H1 (cell line): ENCODE measurements at regions not wholly inside any gene's neighbourhood (a gene's known extent, or its start where the extent isn't known, plus 50 kb on each side); places are given as distances from the start of the nearest gene placed in this dataset.

Experiments
- CTCF ChIA-PET: fragments of 300-600 bp; sonication (Branson Sonifier 250); formaldehyde crosslinking; loops from one replicate; lab custom pipeline; 2021; ENCODE audit not compliant: partially characterized antibody; lab: Charles Lee
- POLR2A ChIA-PET: fragments of 300-600 bp; sonication (Branson Sonifier 250); formaldehyde crosslinking; loops from one replicate; lab custom pipeline; 2021; ENCODE audit warnings: inconsistent platforms; ENCODE audit not compliant: partially characterized antibody; lab: Charles Lee
- DNase-seq, 2 experiments: peaks; one replicate each; pipeline versions ENCODE4 v3.0.0 to v3.0.0-alpha.2; 2010 to 2022; ENCODE audit warnings: low spot score in 2 of 2, low read depth in 1 of 2, mixed read lengths in 1 of 2
- FAIRE-seq: peaks from 2 replicates; lab custom pipeline; 2011; peaks lifted over from hg19 to GRCh38; lab: Jason Lieb, UNC
- H2AFZ ChIP-seq: 2 replicates; pipeline ENCODE4 v1.8.1; 2012; ENCODE audit warnings: low read length, inconsistent platforms
- H2AK5ac ChIP-seq: 2 replicates; pipeline ENCODE4 v1.6.1; 2013; ENCODE audit warnings: low read depth, low read length
- H2BK120ac ChIP-seq: replicated peaks from 2 replicates; pipeline ENCODE3; 2013; ENCODE audit warnings: low read depth, low read length, inconsistent platforms
- H2BK12ac ChIP-seq: 2 replicates; pipeline ENCODE4 v1.6.1; 2013; ENCODE audit warnings: low read depth, low read length
- H2BK15ac ChIP-seq: 2 replicates; pipeline ENCODE4 v1.6.1; 2013; ENCODE audit warnings: low read length
- H2BK20ac ChIP-seq: 2 replicates; pipeline ENCODE4 v1.6.1; 2013; ENCODE audit warnings: low read length
- H2BK5ac ChIP-seq: 2 replicates; pipeline ENCODE4 v1.6.1; 2013; ENCODE audit warnings: low read depth, low read length
- H3K14ac ChIP-seq: 2 replicates; pipeline ENCODE4 v1.6.1; 2013; ENCODE audit warnings: inconsistent platforms; ENCODE audit not compliant: insufficient read length
- H3K18ac ChIP-seq: 2 replicates; pipeline ENCODE4 v1.6.1; 2013; ENCODE audit warnings: low read length; ENCODE audit errors: extremely low read depth
- H3K23ac ChIP-seq: 2 replicates; pipeline ENCODE4 v1.6.1; 2013; ENCODE audit warnings: inconsistent platforms; ENCODE audit not compliant: insufficient read length
- H3K23me2 ChIP-seq: 2 replicates; pipeline ENCODE4 v1.6.1; 2013; ENCODE audit warnings: low read depth, low read length
- H3K27ac ChIP-seq: 2 replicates; pipeline ENCODE4 v1.6.1; 2011; ENCODE audit warnings: low read depth, low read length, inconsistent platforms
- H3K27me3 ChIP-seq, 4 experiments: replicated peaks in 1 of 4; 1 replicate in 1 of 4; 2 replicates in 3 of 4; pipeline versions ENCODE4 v1.6.1 to v1.8.1; 2011 to 2013; ENCODE audit warnings: low read length in 3 of 4, mild to moderate bottlenecking in 3 of 4, inconsistent platforms in 2 of 4, mixed read lengths in 2 of 4, moderate library complexity in 1 of 4; ENCODE audit not compliant: control insufficient read depth in 3 of 4, insufficient read depth in 3 of 4; ENCODE audit errors: extremely low read depth in 1 of 4
- H3K36me3 ChIP-seq, 4 experiments: 2 replicates each; pipeline versions ENCODE4 v1.6.1 to v1.8.1; 2011 to 2013; ENCODE audit warnings: mild to moderate bottlenecking in 4 of 4, low read length in 3 of 4, moderate library complexity in 2 of 4, control low read depth in 1 of 4, inconsistent platforms in 1 of 4; ENCODE audit not compliant: insufficient read depth in 4 of 4, control insufficient read depth in 2 of 4
- H3K4ac ChIP-seq: replicated peaks from 2 replicates; pipeline ENCODE3; 2013; ENCODE audit warnings: low read length, low read depth, mixed read lengths, inconsistent platforms; ENCODE audit not compliant: insufficient read length
- H3K4me1 ChIP-seq, 4 experiments: replicated peaks in 1 of 4; 1 replicate in 1 of 4; 2 replicates in 3 of 4; pipeline versions ENCODE4 v1.6.1 to v1.8.1; 2011 to 2013; ENCODE audit warnings: low read length in 3 of 4, inconsistent platforms in 2 of 4, mixed read lengths in 1 of 4; ENCODE audit not compliant: insufficient read depth in 4 of 4, control insufficient read depth in 3 of 4
- H3K4me2 ChIP-seq, 2 experiments: 2 replicates each; pipeline versions ENCODE4 v1.6.1 to v1.8.1; 2011 to 2013; ENCODE audit warnings: low read depth in 2 of 2, low read length in 2 of 2, control low read depth in 1 of 2, inconsistent platforms in 1 of 2, mild to moderate bottlenecking in 1 of 2; ENCODE audit not compliant: insufficient read depth in 1 of 2
- H3K4me3 ChIP-seq, 4 experiments: fragments of 200-600, 300-600 bp in 1 of 4; sonication (generic), shearing (Covaris generic), sonication (Bioruptor Twin) in 1 of 4; 2 replicates each; pipeline versions ENCODE4 v1.5.1 to v1.8.1; 2011 to 2016; ENCODE audit warnings: low read length in 4 of 4, low read depth in 3 of 4, control low read depth in 2 of 4, inconsistent platforms in 2 of 4, mild to moderate bottlenecking in 2 of 4, mixed read lengths in 1 of 4, moderate library complexity in 1 of 4; ENCODE audit not compliant: insufficient read depth in 2 of 4; ENCODE audit errors: extremely low read depth in 1 of 4
- H3K56ac ChIP-seq: replicated peaks from 2 replicates; pipeline ENCODE3; 2013; ENCODE audit warnings: low read depth, mild to moderate bottlenecking, mixed read lengths, low read length, inconsistent platforms; ENCODE audit not compliant: insufficient read length
- H3K79me1 ChIP-seq: 2 replicates; pipeline ENCODE4 v1.6.1; 2013; ENCODE audit warnings: low read depth, low read length, control low read depth
- H3K79me2 ChIP-seq, 2 experiments: 2 replicates each; pipeline versions ENCODE4 v1.6.1 to v1.8.1; 2012 to 2013; ENCODE audit warnings: low read length in 2 of 2, mild to moderate bottlenecking in 2 of 2, inconsistent platforms in 1 of 2; ENCODE audit not compliant: insufficient read depth in 2 of 2, control insufficient read depth in 1 of 2
- H3K9ac ChIP-seq, 4 experiments: replicated peaks in 1 of 4; 1 replicate in 1 of 4; 2 replicates in 3 of 4; pipeline versions ENCODE4 v1.6.1 to v1.8.1; 2011 to 2013; ENCODE audit warnings: low read depth in 3 of 4, low read length in 3 of 4, control low read depth in 2 of 4, mild to moderate bottlenecking in 2 of 4, moderate library complexity in 2 of 4, inconsistent platforms in 1 of 4; ENCODE audit errors: extremely low read depth in 1 of 4
- H3K9me3 ChIP-seq, 2 experiments: 2 replicates each; pipeline versions ENCODE4 v1.6.1 to v1.8.1; 2012 to 2013; ENCODE audit warnings: mild to moderate bottlenecking in 2 of 2, moderate library complexity in 2 of 2, control low read depth in 1 of 2, inconsistent platforms in 1 of 2, low read depth in 1 of 2, low read length in 1 of 2, mixed read lengths in 1 of 2; ENCODE audit not compliant: insufficient read depth in 2 of 2
- H4K20me1 ChIP-seq, 2 experiments: replicated peaks in 1 of 2; 2 replicates each; pipeline versions ENCODE3 to v1.8.1; 2011 to 2013; ENCODE audit warnings: inconsistent platforms in 2 of 2, low read length in 2 of 2, mild to moderate bottlenecking in 1 of 2; ENCODE audit not compliant: insufficient read depth in 2 of 2, control insufficient read depth in 1 of 2
- H4K5ac ChIP-seq: 2 replicates; pipeline ENCODE4 v1.6.1; 2013; ENCODE audit warnings: low read length, low read depth, mixed read lengths, inconsistent platforms; ENCODE audit not compliant: insufficient read length
- H4K8ac ChIP-seq: 2 replicates; pipeline ENCODE4 v1.8.0; 2013; ENCODE audit warnings: mild to moderate bottlenecking, moderate library complexity, low read length, inconsistent platforms; ENCODE audit not compliant: insufficient read depth; ENCODE audit errors: extremely low read depth
- H4K91ac ChIP-seq: replicated peaks from 2 replicates; pipeline ENCODE3; 2013; ENCODE audit warnings: low read length, mixed read lengths, inconsistent platforms; ENCODE audit not compliant: insufficient read length
- EP300 ChIP-seq, 2 experiments: IDR thresholded peaks; 1 replicate in 1 of 2; 2 replicates in 1 of 2; pipeline ENCODE4 v1.6.1; 2011 to 2012; ENCODE audit warnings: low read depth in 2 of 2, low read length in 2 of 2, mild to moderate bottlenecking in 2 of 2, borderline replicate concordance in 1 of 2, inconsistent platforms in 1 of 2, moderate library complexity in 1 of 2
- POLR2AphosphoS5 ChIP-seq: IDR thresholded peaks from 2 replicates; pipeline ENCODE4 v1.6.1; 2011; ENCODE audit warnings: low read depth, low read length
- TAF7 ChIP-seq: optimal IDR thresholded peaks from 2 replicates; pipeline ENCODE3; 2011; ENCODE audit warnings: low read depth, mild to moderate bottlenecking, inconsistent platforms, low read length, moderate library complexity, borderline replicate concordance
- WGBS, 2 experiments: shearing (Covaris generic) in 1 of 2; methylation state at CpG; one replicate each; pipeline versions ENCODE4 v1.1.6 to v1.1.7; 2013 to 2015; ENCODE audit warnings: low lambda C conversion rate in 2 of 2, mixed read lengths in 2 of 2, inconsistent platforms in 1 of 2, low coverage in 1 of 2, missing lambda C conversion rate in 1 of 2; ENCODE audit not compliant: insufficient replicate concordance in 2 of 2, insufficient coverage in 1 of 2, insufficient read length in 1 of 2; ENCODE audit errors: extremely low coverage in 1 of 2, missing lambda C conversion rate in 1 of 2; 5-methylcytosine and 5-hydroxymethylcytosine counted together

- H4K8ac ChIP-seq: no peak overlapping the region
- TF ChIP-seq EP300 (IDR thresholded peaks at IDR 0.05; ENCODE audit: borderline replicate concordance in 1 of 2, low read depth in 2 of 2, low read length in 2 of 2): no peak
- TF ChIP-seq TAF7: no peak
- no peak for TF ChIP-seq POLR2AphosphoS5
- H3K36me3 ChIP-seq: no peaks in the 10 kb centered on the region
- H3K23ac ChIP-seq: no peak overlapping the region
- H3K9me3 ChIP-seq: peaks cover 10% of the 10 kb centered on the region in 2 experiments; a peak in 2 of 4 replicates
- H2AFZ ChIP-seq: no peak overlapping the region
- H2BK5ac ChIP-seq: no peak overlapping the region
- H2BK120ac ChIP-seq: no peak overlapping the region
- WGBS, 2 experiments: 91% methylated on average over 2 of the region's 2 CpGs; no CpG with 5 or more reads in 1 of the 2 experiments
- no peak overlapping the region for H3K4me2 ChIP-seq
- no peaks in the 10 kb centered on the region for H4K20me1 ChIP-seq
- no peak overlapping the region for H3K18ac ChIP-seq
- H3K4me1 ChIP-seq: no peaks in the 10 kb centered on the region
- no peak overlapping the region for H2BK20ac ChIP-seq
- H3K4ac ChIP-seq: no peak overlapping the region
- H2BK15ac ChIP-seq: no peak overlapping the region
- DNase-seq (no peak), FAIRE-seq (no peak)
- no peak overlapping the region for H2BK12ac ChIP-seq
- H3K23me2 ChIP-seq: no peaks in the 10 kb centered on the region
- H3K14ac ChIP-seq: no peak overlapping the region
- no peak overlapping the region for H3K56ac ChIP-seq
- ChIA-PET POLR2A (no interaction called here), CTCF (interaction anchor here (0.8 kb wide), 1 partner anchor 18 kb away, joined by 3 read pairs; no protein-coding TSS in a partner anchor)
- no peaks in the 10 kb centered on the region for H3K79me2 ChIP-seq
- no peak overlapping the region for H3K4me3 ChIP-seq
- H2AK5ac ChIP-seq: no peak overlapping the region
- H3K27me3 ChIP-seq: no peaks in the 10 kb centered on the region
- no peak overlapping the region for H4K5ac ChIP-seq
- H3K9ac ChIP-seq: no peak overlapping the region
- H3K79me1 ChIP-seq: no peaks in the 10 kb centered on the region
- no peak overlapping the region for H3K27ac ChIP-seq
- no peak overlapping the region for H4K91ac ChIP-seq
Observed at GRCh38 chr3:1533763-1534162, 440.9 kb downstream of the CNTN6 start.
